ENCODE measurements at regions not wholly inside any gene's neighbourhood (a gene's known extent, or its start where the extent isn't known, plus 50 kb on each side); places are given as distances from the start of the nearest gene placed in this dataset.

- H3K9me3 ChIP-seq (replicated peaks; ENCODE audit: control insufficient read depth, insufficient read depth, low read length) = no peaks in the 10 kb centered on the region
- no peak overlapping the region for H2AFZ ChIP-seq (ENCODE audit: low read depth, low read length)
- no peak overlapping the region for H3K4me3 ChIP-seq (replicated peaks in 1 of 3; ENCODE audit: insufficient read depth in 1 of 3, low read depth in 1 of 3, low read length in 3 of 3)
- peaks cover 0 to 1% of the 10 kb centered on the region in 2 experiments for H3K27me3 ChIP-seq (ENCODE audit: control insufficient read depth in 2 of 2, insufficient read depth in 2 of 2, low read length in 2 of 2)
- FAIRE-seq (no peak), DNase-seq (ENCODE audit: low read depth, low spot score) (no peak)
- CTCF ChIA-PET = interaction anchor here (1.1 to 2.7 kb wide), 5 partner anchors 12 to 167 kb away, joined by 3 to 20 read pairs (median 5); no protein-coding TSS in a partner anchor
- no peak overlapping the region for H3K27ac ChIP-seq (ENCODE audit: insufficient read depth, low read depth, low read length)
- no peak overlapping the region for H3K4me2 ChIP-seq (ENCODE audit: insufficient read depth, low read length)
- TF ChIP-seq POLR2A (IDR thresholded peaks at IDR 0.05; ENCODE audit: low read depth, low read length) = no peak
- no peak for TF ChIP-seq MYC (IDR thresholded peaks at IDR 0.05; ENCODE audit: low read depth, low read length)
- no peak for TF ChIP-seq MAX (IDR thresholded peaks at IDR 0.05; ENCODE audit: insufficient read depth, insufficient read length)
- no peak for TF ChIP-seq GATA2 (IDR thresholded peaks at IDR 0.05; ENCODE audit: insufficient read depth, insufficient read length, low read depth, low read length)
- no peak for TF ChIP-seq CTCF (IDR thresholded peaks at IDR 0.05; ENCODE audit: extremely low read depth in 1 of 2, insufficient read depth in 1 of 2, low read depth in 1 of 2, low read length in 2 of 2)
- no peak for TF ChIP-seq FOS (IDR thresholded peaks at IDR 0.05; ENCODE audit: borderline replicate concordance, insufficient read depth, low read length)
- TF ChIP-seq EZH2 (IDR thresholded peaks at IDR 0.05; ENCODE audit: borderline replicate concordance, low read depth, low read length, severe bottlenecking) = no peak
- TF ChIP-seq JUN (IDR thresholded peaks at IDR 0.05; ENCODE audit: borderline replicate concordance, insufficient read depth, insufficient read length, low read depth) = no peak
- TF ChIP-seq POLR2AphosphoS5 (IDR thresholded peaks at IDR 0.05; ENCODE audit: insufficient read depth, low read depth, low read length) = no peak
- H3K36me3 ChIP-seq (ENCODE audit: control insufficient read depth in 2 of 2, extremely low read depth in 1 of 2, insufficient read depth in 2 of 2, low read length in 2 of 2) = no peaks in the 10 kb centered on the region
- dilution Hi-C loops (cut with MboI; ENCODE audit: extremely low pct_ligation_motif_present, low sequenced_read_pairs) = no loop called here
- no peak overlapping the region for H3K9ac ChIP-seq (replicated peaks; ENCODE audit: extremely low read depth, insufficient read depth, low read length)
- intact Hi-C loops (cut with micrococcal nuclease) = no loop called here
- H3K79me2 ChIP-seq (ENCODE audit: control insufficient read depth, insufficient read depth, low read length) = no peaks in the 10 kb centered on the region
- no peaks in the 10 kb centered on the region for H3K4me1 ChIP-seq (ENCODE audit: control insufficient read depth, extremely low read depth, insufficient read depth, low read length)
- POLR2A ChIA-PET = no interaction called here
- H4K20me1 ChIP-seq (replicated peaks; ENCODE audit: control insufficient read depth, extremely low read depth, insufficient read depth, low read length) = no peaks in the 10 kb centered on the region
- BruUV-seq (replicated peaks) = no TSS peak
- no peaks in the 10 kb centered on the region for H3K9me1 ChIP-seq (replicated peaks; ENCODE audit: control insufficient read depth, extremely low read depth, insufficient read depth, low read length)
These were observed 142.8 kb downstream of the VEGFA start for GRCh38 chr6:43912598-43913371.

Data from endothelial cell of umbilical vein (primary cell).